ENCODE measurements at regions not wholly inside any gene's neighbourhood (a gene's known extent, or its start where the extent isn't known, plus 50 kb on each side); places are given as distances from the start of the nearest gene placed in this dataset.

- no peak for TF ChIP-seq EZH2 (IDR thresholded peaks at IDR 0.05)
- no peak for TF ChIP-seq POLR2AphosphoS5 (IDR thresholded peaks at IDR 0.05; ENCODE audit: borderline replicate concordance, low read depth, low read length)
These were observed 299.6 kb upstream of the ADCY2 start for GRCh38 chr5:7096294-7096693.
